ENCODE measurements at regions not wholly inside any gene's neighbourhood (a gene's known extent, or its start where the extent isn't known, plus 50 kb on each side); places are given as distances from the start of the nearest gene placed in this dataset.

- CTCF ChIA-PET, result interaction anchor here in 1 of 2 donors (0.6 kb wide), 1 partner anchor 322 kb away, joined by 4 read pairs; no protein-coding TSS in a partner anchor
- POLR2A ChIA-PET, result interaction anchor here in 1 of 2 donors (1.1 kb wide), 1 partner anchor 11 kb away, joined by 3 read pairs; no protein-coding TSS in a partner anchor
- Histone ChIP-seq H3K4me1 (ENCODE audit: control insufficient read depth in 1 of 2, extremely low read depth in 1 of 2, insufficient read depth in 2 of 2, low read length in 2 of 2) (no peaks in the 10 kb centered on the region), H3K27me3 (replicated peaks in 1 of 2; ENCODE audit: control insufficient read depth in 2 of 2, extremely low read depth in 1 of 2, insufficient read depth in 2 of 2, low read length in 1 of 2) (peaks cover 0 to 2% of the 10 kb centered on the region in 2 experiments), H3K36me3 (ENCODE audit: control insufficient read depth in 2 of 2, extremely low read depth in 1 of 2, insufficient read depth in 1 of 2, low read length in 1 of 2) (no peaks in the 10 kb centered on the region), H3K27ac (ENCODE audit: low read length) (no peak overlapping the region), H3K4me3 (ENCODE audit: control insufficient read depth in 1 of 2, extremely low read depth in 1 of 2, low read length in 1 of 2) (no peak overlapping the region), H3K9me3 (no peaks in the 10 kb centered on the region)
- Mint-ChIP-seq H3K36me3 (no peaks in the 10 kb centered on the region), H3K27me3 (peaks cover 0 to 5% of the 10 kb centered on the region in 2 donors), H3K9me3 (no peaks in the 10 kb centered on the region), H3K4me1 (no peaks in the 10 kb centered on the region), H3K4me3 (no peak overlapping the region), H3K27ac (no peak overlapping the region)
- DNase-seq, result no peak
- ATAC-seq (replicated peaks in 1 of 4), result no peak
- WGBS (ENCODE audit: insufficient coverage), result 90% methylated on average over 4 of the region's 5 CpGs
Observed at GRCh38 chr3:107251819-107252218, 125.4 kb upstream of the CCDC54 start.

GRCh38 chr3:107256963-107257362 lies 120.3 kb upstream of the CCDC54 start:
- peaks cover 9 to 14% of the 10 kb centered on the region in 2 donors for H3K27me3 Mint-ChIP-seq
- no peak overlapping the region for H3K4me3 Mint-ChIP-seq
- no peak for ATAC-seq (replicated peaks in 1 of 4)
- H3K9me3 Mint-ChIP-seq, result no peaks in the 10 kb centered on the region
- H3K27ac ChIP-seq (ENCODE audit: low read length), result no peak overlapping the region
- H3K4me1 Mint-ChIP-seq, result no peaks in the 10 kb centered on the region
- H3K4me1 ChIP-seq (ENCODE audit: control insufficient read depth in 1 of 2, extremely low read depth in 1 of 2, insufficient read depth in 2 of 2, low read length in 2 of 2), result no peaks in the 10 kb centered on the region
- POLR2A ChIA-PET, result no interaction called here
- no peaks in the 10 kb centered on the region for H3K9me3 ChIP-seq
- CTCF ChIA-PET, result no interaction called here
- H3K27ac Mint-ChIP-seq, result no peak overlapping the region
- H3K4me3 ChIP-seq (ENCODE audit: control insufficient read depth in 1 of 2, extremely low read depth in 1 of 2, low read length in 1 of 2), result no peak overlapping the region
- H3K36me3 ChIP-seq (ENCODE audit: control insufficient read depth in 2 of 2, extremely low read depth in 1 of 2, insufficient read depth in 1 of 2, low read length in 1 of 2), result no peaks in the 10 kb centered on the region
- no peaks in the 10 kb centered on the region for H3K27me3 ChIP-seq (replicated peaks in 1 of 2; ENCODE audit: control insufficient read depth in 2 of 2, extremely low read depth in 1 of 2, insufficient read depth in 2 of 2, low read length in 1 of 2)
- whole genome bisulfite sequencing (ENCODE audit: insufficient coverage), result no CpG with 5 or more reads among the region's 1 CpG
- no peak for DNase-seq
- no peaks in the 10 kb centered on the region for H3K36me3 Mint-ChIP-seq

DNA sequence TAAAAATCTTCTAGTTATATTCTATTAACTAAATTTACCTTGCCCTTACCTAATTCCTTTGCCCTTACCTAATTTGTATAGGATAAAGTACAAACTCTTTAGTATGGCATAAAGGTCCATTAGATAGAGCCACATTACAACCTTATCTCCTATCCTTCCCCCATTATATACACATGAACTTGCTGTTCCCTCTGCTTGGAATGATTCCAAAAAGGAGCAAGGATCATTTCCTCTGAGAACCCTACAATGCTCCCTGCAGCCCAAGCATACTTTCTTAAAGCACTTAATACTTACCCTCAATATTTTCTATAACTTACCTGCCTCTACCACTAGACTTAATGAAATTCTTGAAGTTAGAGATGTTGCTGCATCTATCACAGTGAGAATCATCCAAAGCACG lies 118.9 kb upstream of the CCDC54 start:
- no peak for ATAC-seq (replicated peaks in 1 of 4)
- peaks cover 9 to 14% of the 10 kb centered on the region in 2 donors for H3K27me3 Mint-ChIP-seq
- POLR2A ChIA-PET, result interaction anchor here in 1 of 2 donors (0.6 kb wide), 1 partner anchor 253 kb away, joined by 5 read pairs; no protein-coding TSS in a partner anchor
- Histone ChIP-seq H3K27me3 (replicated peaks in 1 of 2; ENCODE audit: control insufficient read depth in 2 of 2, extremely low read depth in 1 of 2, insufficient read depth in 2 of 2, low read length in 1 of 2) (no peaks in the 10 kb centered on the region), H3K9me3 (no peaks in the 10 kb centered on the region), H3K4me1 (ENCODE audit: control insufficient read depth in 1 of 2, extremely low read depth in 1 of 2, insufficient read depth in 2 of 2, low read length in 2 of 2) (no peaks in the 10 kb centered on the region), H3K27ac (ENCODE audit: low read length) (no peak overlapping the region), H3K4me3 (ENCODE audit: control insufficient read depth in 1 of 2, extremely low read depth in 1 of 2, low read length in 1 of 2) (no peak overlapping the region), H3K36me3 (ENCODE audit: control insufficient read depth in 2 of 2, extremely low read depth in 1 of 2, insufficient read depth in 1 of 2, low read length in 1 of 2) (no peaks in the 10 kb centered on the region)
- H3K4me1 Mint-ChIP-seq, result peaks cover 1 to 2% (median 2%) of the 10 kb centered on the region in 3 donors
- no peak for DNase-seq
- no CpG with 5 or more reads among the region's 1 CpG for WGBS (ENCODE audit: insufficient coverage)
- CTCF ChIA-PET, result no interaction called here
- H3K36me3 Mint-ChIP-seq, result no peaks in the 10 kb centered on the region
- no peak overlapping the region for H3K27ac Mint-ChIP-seq
- H3K9me3 Mint-ChIP-seq, result no peaks in the 10 kb centered on the region
- no peak overlapping the region for H3K4me3 Mint-ChIP-seq

- WGBS (ENCODE audit: insufficient coverage), result no CpG with 5 or more reads among the region's 1 CpG
- no peak overlapping the region for H3K27ac ChIP-seq (ENCODE audit: low read length)
- H3K4me3 ChIP-seq (ENCODE audit: control insufficient read depth in 1 of 2, extremely low read depth in 1 of 2, low read length in 1 of 2), result no peak overlapping the region
- Mint-ChIP-seq H3K4me1 (peaks cover 4 to 10% (median 6%) of the 10 kb centered on the region in 3 donors), H3K9me3 (no peaks in the 10 kb centered on the region), H3K36me3 (no peaks in the 10 kb centered on the region), H3K27me3 (peaks cover 4 to 14% of the 10 kb centered on the region in 2 donors), H3K27ac (no peak overlapping the region), H3K4me3 (no peak overlapping the region)
- DNase-seq, result no peak
- no peaks in the 10 kb centered on the region for H3K27me3 ChIP-seq (replicated peaks in 1 of 2; ENCODE audit: control insufficient read depth in 2 of 2, extremely low read depth in 1 of 2, insufficient read depth in 2 of 2, low read length in 1 of 2)
- no peaks in the 10 kb centered on the region for H3K4me1 ChIP-seq (ENCODE audit: control insufficient read depth in 1 of 2, extremely low read depth in 1 of 2, insufficient read depth in 2 of 2, low read length in 2 of 2)
- H3K36me3 ChIP-seq (ENCODE audit: control insufficient read depth in 2 of 2, extremely low read depth in 1 of 2, insufficient read depth in 1 of 2, low read length in 1 of 2), result no peaks in the 10 kb centered on the region
- no peak for ATAC-seq (replicated peaks in 1 of 4)
- CTCF ChIA-PET, result interaction anchor here (1.0 to 1.4 kb wide), 3 partner anchors 11 to 20 kb away, joined by 3 to 6 read pairs (median 4); no protein-coding TSS in a partner anchor
- no peaks in the 10 kb centered on the region for H3K9me3 ChIP-seq
- POLR2A ChIA-PET, result no interaction called here
Observed at GRCh38 chr3:107260207-107260606, 117.0 kb upstream of the CCDC54 start.

DNA sequence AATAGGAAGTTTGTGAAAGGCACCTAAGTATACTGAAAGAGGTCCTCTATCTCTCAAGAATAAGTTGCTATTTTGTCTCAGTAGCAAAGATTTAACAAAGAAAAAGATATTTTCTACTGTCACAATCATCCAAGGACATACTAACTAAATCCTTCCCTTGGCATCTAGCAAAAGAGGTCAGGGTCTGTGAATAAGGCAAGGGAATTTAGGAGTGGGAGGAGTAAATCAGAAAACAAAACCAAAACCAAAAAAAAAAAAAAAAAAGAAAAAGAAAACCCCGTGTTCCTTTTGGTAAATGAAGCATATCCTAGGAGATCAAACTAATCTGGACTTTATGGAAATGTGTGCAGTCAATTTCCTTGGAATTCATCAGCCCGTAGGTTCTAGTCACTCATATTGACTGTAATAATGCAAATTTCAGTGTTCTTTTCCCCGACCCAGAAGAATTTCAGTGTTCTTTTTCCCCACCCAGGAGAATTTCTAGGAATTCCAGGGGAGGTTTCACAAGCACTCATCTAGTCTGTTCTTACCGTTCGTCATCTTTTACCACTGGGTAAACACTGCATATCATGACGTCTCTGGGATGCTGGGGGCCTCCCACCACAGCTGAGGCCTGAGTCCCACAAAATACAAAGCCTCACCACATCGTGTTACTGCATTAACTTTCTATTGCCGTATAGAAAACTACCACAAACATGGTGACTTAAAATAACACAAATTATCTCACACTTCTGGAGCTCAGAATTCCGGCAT lies 113.8 kb upstream of the CCDC54 start:
- 74% methylated on average over 6 of the region's 9 CpGs for WGBS (ENCODE audit: insufficient coverage)
- H3K4me3 Mint-ChIP-seq, result peak overlapping the region in 2 of 3 donors; percentile 31

DNA sequence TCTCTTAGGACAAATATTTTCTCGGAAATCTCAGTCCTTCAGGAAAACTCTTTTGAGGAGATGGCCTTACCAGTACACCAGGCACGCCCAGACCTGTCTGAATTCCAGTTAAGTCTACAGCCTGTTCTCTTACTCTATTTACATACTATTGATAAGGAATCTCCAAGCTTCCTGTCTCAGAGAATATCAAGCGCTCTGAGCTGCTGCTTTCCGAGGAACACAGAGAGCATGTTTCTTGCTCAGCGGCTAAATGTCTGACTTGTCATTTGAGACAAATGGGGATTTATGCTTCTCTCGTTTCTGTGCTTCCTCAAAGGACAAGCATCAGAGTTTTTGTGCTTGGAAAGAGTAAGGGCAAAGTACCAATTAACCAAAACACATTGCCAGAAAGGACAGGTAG lies 112.4 kb upstream of the CCDC54 start:
- Mint-ChIP-seq H3K27ac (no peak overlapping the region), H3K36me3 (no peaks in the 10 kb centered on the region), H3K27me3 (no peaks in the 10 kb centered on the region), H3K4me1 (peaks cover 4 to 10% (median 6%) of the 10 kb centered on the region in 3 donors), H3K4me3 (no peak overlapping the region), H3K9me3 (no peaks in the 10 kb centered on the region)
- Histone ChIP-seq H3K9me3 (no peaks in the 10 kb centered on the region), H3K36me3 (ENCODE audit: control insufficient read depth in 2 of 2, extremely low read depth in 1 of 2, insufficient read depth in 1 of 2, low read length in 1 of 2) (no peaks in the 10 kb centered on the region), H3K4me1 (ENCODE audit: control insufficient read depth in 1 of 2, extremely low read depth in 1 of 2, insufficient read depth in 2 of 2, low read length in 2 of 2) (no peaks in the 10 kb centered on the region), H3K27ac (ENCODE audit: low read length) (no peak overlapping the region), H3K4me3 (ENCODE audit: control insufficient read depth in 1 of 2, extremely low read depth in 1 of 2, low read length in 1 of 2) (no peak overlapping the region), H3K27me3 (replicated peaks in 1 of 2; ENCODE audit: control insufficient read depth in 2 of 2, extremely low read depth in 1 of 2, insufficient read depth in 2 of 2, low read length in 1 of 2) (no peaks in the 10 kb centered on the region)
- ChIA-PET POLR2A (no interaction called here), CTCF (no interaction called here)
- 80% methylated on average over 4 of the region's 6 CpGs for WGBS (ENCODE audit: insufficient coverage)
- DNase-seq (no peak), ATAC-seq (replicated peaks in 1 of 4) (no peak)

More for the DNA sequence above, 113.8 kb upstream of the CCDC54 start:
- H3K27me3 ChIP-seq (replicated peaks in 1 of 2; ENCODE audit: control insufficient read depth in 2 of 2, extremely low read depth in 1 of 2, insufficient read depth in 2 of 2, low read length in 1 of 2), result no peaks in the 10 kb centered on the region
- ATAC-seq (replicated peaks in 1 of 4), result no peak
- H3K27ac ChIP-seq (ENCODE audit: low read length), result no peak overlapping the region
- Mint-ChIP-seq H3K4me1 (peaks cover 4 to 10% (median 6%) of the 10 kb centered on the region in 3 donors), H3K36me3 (no peaks in the 10 kb centered on the region), H3K27me3 (peaks cover 4 to 7% of the 10 kb centered on the region in 2 donors), H3K9me3 (no peaks in the 10 kb centered on the region), H3K27ac (no peak overlapping the region)
- H3K4me1 ChIP-seq (ENCODE audit: control insufficient read depth in 1 of 2, extremely low read depth in 1 of 2, insufficient read depth in 2 of 2, low read length in 2 of 2), result no peaks in the 10 kb centered on the region
- no peaks in the 10 kb centered on the region for H3K9me3 ChIP-seq
- DNase-seq, result no peak
- CTCF ChIA-PET, result interaction anchor here in 1 of 2 donors (1.2 kb wide), 1 partner anchor 8 kb away, joined by 3 read pairs; no protein-coding TSS in a partner anchor
- POLR2A ChIA-PET, result interaction anchor here in 1 of 2 donors (0.6 to 1.0 kb wide), 2 partner anchors 11 to 38 kb away, joined by 3 to 7 read pairs; no protein-coding TSS in a partner anchor
- H3K4me3 ChIP-seq (ENCODE audit: control insufficient read depth in 1 of 2, extremely low read depth in 1 of 2, low read length in 1 of 2), result no peak overlapping the region
- no peaks in the 10 kb centered on the region for H3K36me3 ChIP-seq (ENCODE audit: control insufficient read depth in 2 of 2, extremely low read depth in 1 of 2, insufficient read depth in 1 of 2, low read length in 1 of 2)
